CD4-positive, alpha-beta T cell (primary cell): ENCODE measurements at regions not wholly inside any gene's neighbourhood (a gene's known extent, or its start where the extent isn't known, plus 50 kb on each side); places are given as distances from the start of the nearest gene placed in this dataset.

Source experiments
- ATAC-seq: fragments of 200-7000 bp; cut with Tn5 transposase; one replicate; pipeline ENCODE4 v1.10.0; 2022; ENCODE audit warnings: mild to moderate bottlenecking; ENCODE audit not compliant: poor library complexity
- CTCF ChIA-PET: fragments of 350-600 bp; sonication (Branson Sonifier 250); formaldehyde crosslinking; loops from one replicate; lab custom pipeline; 2021; ENCODE audit warnings: antibody characterized with exemption, inconsistent platforms; lab: Charles Lee
- POLR2A ChIA-PET: fragments of 350-600 bp; sonication (Branson Sonifier 250); formaldehyde crosslinking; loops from one replicate; lab custom pipeline; 2021; ENCODE audit warnings: antibody characterized with exemption, inconsistent platforms; lab: Charles Lee
- DNase-seq, 14 experiments: peaks; one replicate each; pipeline ENCODE4 v3.0.0-alpha.2; 2013 to 2020; ENCODE audit warnings: mixed read lengths in 2 of 14
- H3K27ac ChIP-seq, 2 donors: one replicate each; pipeline versions ENCODE4 v1.5.1 to v1.7.0; 2013; ENCODE audit warnings: low read length in 2 of 2, low read depth in 1 of 2, mild to moderate bottlenecking in 1 of 2
- H3K27me3 ChIP-seq, 2 experiments: 1 replicate in 1 of 2; 2 replicates in 1 of 2; pipeline versions ENCODE4 v1.6.1 to v1.7.0; 2013; ENCODE audit warnings: low read length in 2 of 2, control low read depth in 1 of 2, mild to moderate bottlenecking in 1 of 2, moderate library complexity in 1 of 2; ENCODE audit not compliant: insufficient read depth in 2 of 2, control insufficient read depth in 1 of 2
- H3K36me3 ChIP-seq: one replicate; pipeline ENCODE4 v1.6.1; 2013; ENCODE audit warnings: low read length, control low read depth; ENCODE audit not compliant: insufficient read depth
- H3K4me1 ChIP-seq: one replicate; pipeline ENCODE4 v1.6.1; 2013; ENCODE audit warnings: low read length, control low read depth; ENCODE audit not compliant: insufficient read depth
- H3K4me3 ChIP-seq: one replicate; pipeline ENCODE4 v1.5.1; 2013; ENCODE audit warnings: mild to moderate bottlenecking, low read length, moderate library complexity
- H3K9me3 ChIP-seq, 2 experiments: 1 replicate in 1 of 2; 2 replicates in 1 of 2; pipeline versions ENCODE4 v1.6.1 to v1.7.0; 2013; ENCODE audit warnings: low read length in 2 of 2, mild to moderate bottlenecking in 2 of 2, control low read depth in 1 of 2, moderate library complexity in 1 of 2; ENCODE audit not compliant: control insufficient read depth in 1 of 2, insufficient read depth in 1 of 2
- H3K27ac Mint-ChIP-seq: one replicate; pipeline ENCODE4 v1.8.0; 2020; ENCODE audit warnings: mixed read lengths
- H3K27me3 Mint-ChIP-seq: one replicate; pipeline ENCODE4 v1.8.0; 2021; ENCODE audit warnings: mixed read lengths
- H3K36me3 Mint-ChIP-seq: one replicate; pipeline ENCODE4 v1.8.0; 2021; ENCODE audit warnings: low read depth, mixed read lengths
- H3K4me1 Mint-ChIP-seq: one replicate; pipeline ENCODE4 v1.8.0; 2021; ENCODE audit warnings: low read depth, mixed read lengths
- H3K4me3 Mint-ChIP-seq: one replicate; pipeline ENCODE4 v1.8.0; 2020; ENCODE audit warnings: mild to moderate bottlenecking, mixed read lengths
- H3K9me3 Mint-ChIP-seq: one replicate; pipeline ENCODE4 v1.8.0; 2020; ENCODE audit warnings: mixed read lengths
- intact Hi-C, 2 experiments: fragments of 100-400 bp; cut with DNase I in 1 of 2; cut with micrococcal nuclease in 1 of 2; formaldehyde crosslinking; loops; one replicate each; pipeline versions ENCODE4 v1.15.1 to v1.9.0; 2023 to 2025; cut with DNase I, micrococcal nuclease
- TF ChIP-seq, protein P1 (sequence below): fragments of 200-600 bp; IDR thresholded peaks from one replicate; pipeline ENCODE4 v1.8.0; 2022; ENCODE audit warnings: antibody characterized with exemption, mild to moderate bottlenecking

DNA sequence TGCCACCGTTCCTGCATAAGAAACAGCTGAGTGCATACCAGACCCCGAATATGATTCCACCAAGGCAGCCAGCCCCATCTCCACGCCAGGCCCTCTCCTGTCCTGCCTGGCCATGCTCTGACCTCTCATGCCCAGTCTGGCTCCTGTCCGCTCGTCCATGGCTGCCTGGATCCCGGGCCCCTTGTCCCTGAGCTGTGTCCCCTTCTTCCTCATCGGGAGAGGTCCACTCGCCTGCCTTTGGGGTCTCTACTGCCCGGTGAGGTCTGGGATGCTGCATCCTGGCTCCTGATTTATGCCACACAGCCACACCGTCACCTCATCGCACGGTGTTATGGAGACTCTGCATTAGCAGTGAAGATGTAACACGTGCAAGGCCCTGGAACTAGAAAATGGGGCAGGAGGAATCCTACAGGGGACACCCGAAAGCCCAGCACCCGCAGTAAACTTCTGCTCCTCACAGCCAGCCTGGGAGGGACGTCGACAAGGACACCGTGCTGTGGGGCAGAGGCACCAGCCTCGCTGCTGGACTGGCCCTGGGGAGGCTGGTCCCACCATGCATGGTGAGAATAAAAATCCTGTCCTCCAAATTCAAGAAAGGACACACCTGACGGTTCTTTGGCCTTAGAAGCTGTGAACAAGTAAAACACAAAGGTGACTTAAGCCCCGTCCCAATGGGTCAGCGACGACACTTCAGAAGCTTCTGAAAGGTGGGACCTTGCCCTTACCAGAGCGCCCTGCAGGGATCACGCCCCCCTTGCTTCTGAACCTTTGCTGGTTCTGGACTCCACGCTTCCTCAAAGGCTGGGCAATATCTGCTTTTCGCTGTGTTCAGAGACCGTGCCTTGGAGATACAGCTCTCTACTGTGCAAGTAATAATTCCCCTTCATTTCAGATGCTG, 103.0 kb downstream of the DLL1 start:
- Mint-ChIP-seq H3K27me3 (peaks cover 5% of the 10 kb centered on the region), H3K4me1 (peaks cover 5% of the 10 kb centered on the region), H3K9me3 (peaks cover 4% of the 10 kb centered on the region), H3K4me3 (no peak overlapping the region), H3K27ac (no peak overlapping the region), H3K36me3 (no peaks in the 10 kb centered on the region)
- no peaks in the 10 kb centered on the region for H3K4me1 ChIP-seq
- peaks cover 0 to 14% of the 10 kb centered on the region in 2 experiments for H3K9me3 ChIP-seq
- POLR2A ChIA-PET = no interaction called here
- H3K4me3 ChIP-seq = no peak overlapping the region
- TF ChIP-seq, protein P1, sequence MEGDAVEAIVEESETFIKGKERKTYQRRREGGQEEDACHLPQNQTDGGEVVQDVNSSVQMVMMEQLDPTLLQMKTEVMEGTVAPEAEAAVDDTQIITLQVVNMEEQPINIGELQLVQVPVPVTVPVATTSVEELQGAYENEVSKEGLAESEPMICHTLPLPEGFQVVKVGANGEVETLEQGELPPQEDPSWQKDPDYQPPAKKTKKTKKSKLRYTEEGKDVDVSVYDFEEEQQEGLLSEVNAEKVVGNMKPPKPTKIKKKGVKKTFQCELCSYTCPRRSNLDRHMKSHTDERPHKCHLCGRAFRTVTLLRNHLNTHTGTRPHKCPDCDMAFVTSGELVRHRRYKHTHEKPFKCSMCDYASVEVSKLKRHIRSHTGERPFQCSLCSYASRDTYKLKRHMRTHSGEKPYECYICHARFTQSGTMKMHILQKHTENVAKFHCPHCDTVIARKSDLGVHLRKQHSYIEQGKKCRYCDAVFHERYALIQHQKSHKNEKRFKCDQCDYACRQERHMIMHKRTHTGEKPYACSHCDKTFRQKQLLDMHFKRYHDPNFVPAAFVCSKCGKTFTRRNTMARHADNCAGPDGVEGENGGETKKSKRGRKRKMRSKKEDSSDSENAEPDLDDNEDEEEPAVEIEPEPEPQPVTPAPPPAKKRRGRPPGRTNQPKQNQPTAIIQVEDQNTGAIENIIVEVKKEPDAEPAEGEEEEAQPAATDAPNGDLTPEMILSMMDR = no peak
- ATAC-seq = no peak
- CTCF ChIA-PET = no interaction called here
- no peaks in the 10 kb centered on the region for H3K27me3 ChIP-seq
- no peak overlapping the region for H3K27ac ChIP-seq
- H3K36me3 ChIP-seq = no peaks in the 10 kb centered on the region
- intact Hi-C loops = no loop called here
- DNase-seq = no peak

DNA sequence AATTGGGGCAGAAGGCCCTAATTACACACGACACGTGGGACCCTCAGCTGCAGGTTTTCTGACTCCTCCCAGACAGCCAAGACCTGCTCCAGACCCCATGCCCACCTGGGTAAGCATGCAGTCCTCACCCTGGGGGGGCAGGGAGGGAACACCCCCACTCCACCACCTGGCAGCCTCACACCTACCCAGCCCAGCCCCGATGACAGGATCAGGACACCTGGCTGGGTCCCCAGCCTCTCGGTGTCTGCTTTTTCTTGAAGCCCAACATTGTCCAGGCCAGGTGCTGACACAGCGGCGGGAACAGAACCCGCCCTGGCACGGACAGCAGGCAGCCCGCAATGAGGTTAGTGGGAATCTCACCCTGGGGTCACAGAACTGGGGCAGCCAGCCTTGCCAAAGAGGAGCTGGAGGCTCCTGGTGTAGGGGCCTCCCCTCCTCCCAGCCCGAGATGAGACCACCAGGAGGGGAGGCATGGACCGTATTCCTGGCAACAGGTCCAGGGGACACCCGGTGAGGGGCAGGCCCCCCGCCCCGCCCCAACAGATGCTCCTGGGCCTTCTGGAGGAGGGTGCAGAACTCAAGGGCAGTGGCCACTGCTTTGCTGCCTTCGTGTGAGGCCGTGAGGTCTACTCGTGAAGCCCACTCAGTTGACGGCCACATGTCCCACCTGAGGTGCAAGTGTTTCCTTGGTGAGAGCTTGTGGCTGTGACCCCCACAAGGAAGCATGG, 103.8 kb downstream of the DLL1 start:
- no peak for DNase-seq
- no peaks in the 10 kb centered on the region for H3K27me3 ChIP-seq
- H3K4me1 ChIP-seq = peaks cover 3% of the 10 kb centered on the region
- Mint-ChIP-seq H3K27me3 (peaks cover 5% of the 10 kb centered on the region), H3K36me3 (no peaks in the 10 kb centered on the region), H3K4me1 (peaks cover 5% of the 10 kb centered on the region), H3K9me3 (peaks cover 4% of the 10 kb centered on the region), H3K4me3 (no peak overlapping the region), H3K27ac (no peak overlapping the region)
- H3K36me3 ChIP-seq = no peaks in the 10 kb centered on the region
- no peak for ATAC-seq
- H3K27ac ChIP-seq = no peak overlapping the region
- CTCF ChIA-PET = no interaction called here
- peaks cover 0 to 12% of the 10 kb centered on the region in 2 experiments for H3K9me3 ChIP-seq
- H3K4me3 ChIP-seq = no peak overlapping the region
- TF ChIP-seq, protein P1 = no peak
- POLR2A ChIA-PET = no interaction called here
- intact Hi-C loops = no loop called here

DNA sequence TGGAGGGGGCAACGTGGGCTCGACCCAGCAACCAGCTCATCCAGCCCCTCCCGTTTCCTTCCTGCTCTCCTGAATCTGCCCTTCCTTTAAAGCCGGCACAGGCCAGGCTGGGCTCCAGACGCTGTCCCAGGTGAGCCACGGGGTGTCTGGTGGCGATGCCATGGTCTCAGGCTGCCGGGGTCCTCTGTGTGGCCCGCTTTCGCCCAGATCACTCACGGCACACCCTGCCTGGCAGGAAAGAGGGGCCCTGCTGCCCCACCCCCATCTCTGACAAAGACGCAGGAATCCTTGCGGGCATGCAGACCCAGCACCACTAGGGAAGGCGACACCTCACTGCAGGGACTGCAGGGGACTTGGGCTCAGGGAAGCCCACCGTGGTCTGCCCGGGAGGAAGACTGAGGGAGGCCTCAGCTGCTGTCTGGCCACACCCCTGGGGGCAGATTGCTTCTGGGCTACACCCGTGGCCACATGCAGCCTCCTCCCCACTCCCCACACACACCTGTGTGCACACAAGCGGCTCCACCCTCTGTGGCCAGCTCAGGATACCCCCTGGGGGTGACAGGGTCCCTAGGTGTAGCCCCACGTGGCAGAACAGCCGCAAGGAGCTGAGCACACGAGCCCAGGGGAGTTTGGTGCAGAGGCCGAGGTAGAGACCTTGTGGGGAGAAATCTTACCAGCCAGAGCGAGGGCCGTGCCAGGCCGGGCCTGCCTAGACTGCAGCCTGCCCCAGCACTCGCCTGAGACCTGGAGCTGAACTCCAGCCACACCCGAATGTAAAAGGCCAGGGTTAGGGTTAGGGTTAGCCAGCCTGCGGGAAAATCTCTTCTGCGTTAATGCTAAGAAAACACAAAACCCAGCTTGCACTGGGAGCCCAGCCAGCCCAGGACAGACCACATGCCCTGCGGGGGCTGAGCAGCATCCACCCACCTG, 104.6 kb downstream of the DLL1 start:
- DNase-seq (no peak), ATAC-seq (no peak)
- H3K36me3 ChIP-seq = no peaks in the 10 kb centered on the region
- peaks cover 5% of the 10 kb centered on the region for H3K4me1 ChIP-seq
- H3K4me3 ChIP-seq = no peak overlapping the region
- TF ChIP-seq, protein P1 = no peak
- H3K27ac Mint-ChIP-seq = no peak overlapping the region
- H3K27me3 ChIP-seq = no peaks in the 10 kb centered on the region
- peaks cover 0 to 12% of the 10 kb centered on the region in 2 experiments for H3K9me3 ChIP-seq
- ChIA-PET POLR2A (no interaction called here), CTCF (no interaction called here)
- no peaks in the 10 kb centered on the region for H3K36me3 Mint-ChIP-seq
- peaks cover 5% of the 10 kb centered on the region for H3K27me3 Mint-ChIP-seq
- intact Hi-C loops = no loop called here
- H3K9me3 Mint-ChIP-seq = peaks cover 4% of the 10 kb centered on the region
- peaks cover 5% of the 10 kb centered on the region for H3K4me1 Mint-ChIP-seq
- H3K4me3 Mint-ChIP-seq = no peak overlapping the region
- H3K27ac ChIP-seq = no peak overlapping the region
